ENCODE measurements at regions not wholly inside any gene's neighbourhood (a gene's known extent, or its start where the extent isn't known, plus 50 kb on each side); places are given as distances from the start of the nearest gene placed in this dataset.

DNA sequence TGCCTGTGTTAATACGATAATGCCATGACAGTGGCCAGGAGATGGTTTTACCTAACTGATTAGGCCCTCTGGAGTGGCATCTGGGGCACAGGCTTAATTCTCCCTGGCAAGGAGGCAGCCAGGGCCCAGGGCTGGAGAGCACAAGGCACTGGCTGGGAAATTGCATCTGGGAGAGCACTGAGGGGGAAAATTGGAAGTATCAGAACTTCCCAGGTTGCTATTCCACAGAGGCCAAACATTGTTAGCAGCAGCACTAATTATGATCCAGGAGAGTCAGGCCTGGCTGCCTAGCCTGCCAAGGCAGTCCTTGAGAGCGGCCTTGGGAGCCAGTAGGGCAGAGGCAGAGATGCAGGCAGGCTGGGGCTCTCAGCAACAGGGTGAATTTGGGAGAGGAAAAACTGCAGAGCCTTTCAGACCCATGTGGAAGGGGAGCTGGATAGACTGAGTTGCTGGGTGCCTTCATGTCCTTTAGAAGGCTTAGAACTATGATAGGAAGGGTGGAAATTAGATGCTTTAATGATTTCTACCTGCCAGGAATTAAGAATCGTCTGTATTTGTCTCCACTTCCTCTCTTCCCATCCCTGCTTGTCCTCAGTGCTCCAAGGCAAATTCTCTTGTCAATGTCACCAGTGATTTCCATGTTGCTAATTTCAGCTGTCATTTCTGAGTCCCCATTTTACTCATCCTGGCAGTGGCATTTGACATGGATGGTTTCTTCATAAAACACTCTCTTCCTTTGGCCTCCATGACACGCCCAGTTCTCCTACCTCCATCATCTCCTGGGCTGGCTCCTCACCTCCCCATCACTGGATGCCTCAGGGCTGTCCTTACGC, 56.1 kb upstream of the HSPA9 start:
- DNase-seq, result no peak
- Histone ChIP-seq H3K36me3 (no peaks in the 10 kb centered on the region), H3K27me3 (ENCODE audit: insufficient read depth, low read depth, severe bottlenecking) (no peaks in the 10 kb centered on the region), H3K27ac (no peak overlapping the region), H3K9me3 (ENCODE audit: severe bottlenecking) (no peaks in the 10 kb centered on the region), H3K4me3 (ENCODE audit: low read depth, low read length) (no peak overlapping the region)
- no peak for TF ChIP-seq CTCF (IDR thresholded peaks at IDR 0.05; ENCODE audit: low read depth, low read length)

DNA sequence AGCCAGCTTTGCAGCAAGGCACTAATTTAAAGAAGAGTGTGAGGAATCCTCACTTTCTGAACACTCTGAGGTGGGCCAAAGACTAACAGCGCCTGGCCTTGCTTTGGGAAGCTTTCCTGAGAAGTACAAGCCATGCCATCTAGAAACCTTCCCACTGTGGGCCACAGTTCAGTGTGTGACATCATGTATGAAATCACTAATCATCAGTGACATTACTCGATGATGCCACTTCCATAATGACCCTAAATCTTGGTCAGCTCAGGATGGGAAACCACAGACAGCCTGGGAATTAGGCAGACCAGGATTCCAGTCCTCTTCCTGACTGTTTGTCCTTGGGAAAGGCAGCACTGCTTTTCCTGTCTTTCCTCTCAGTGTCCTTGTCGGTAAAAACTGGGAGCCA, 54.2 kb upstream of the HSPA9 start:
- TF ChIP-seq CTCF (IDR thresholded peaks at IDR 0.05; ENCODE audit: low read depth, low read length), result no peak
- DNase-seq, result no peak
- H3K9me3 ChIP-seq (ENCODE audit: severe bottlenecking), result no peaks in the 10 kb centered on the region

DNA sequence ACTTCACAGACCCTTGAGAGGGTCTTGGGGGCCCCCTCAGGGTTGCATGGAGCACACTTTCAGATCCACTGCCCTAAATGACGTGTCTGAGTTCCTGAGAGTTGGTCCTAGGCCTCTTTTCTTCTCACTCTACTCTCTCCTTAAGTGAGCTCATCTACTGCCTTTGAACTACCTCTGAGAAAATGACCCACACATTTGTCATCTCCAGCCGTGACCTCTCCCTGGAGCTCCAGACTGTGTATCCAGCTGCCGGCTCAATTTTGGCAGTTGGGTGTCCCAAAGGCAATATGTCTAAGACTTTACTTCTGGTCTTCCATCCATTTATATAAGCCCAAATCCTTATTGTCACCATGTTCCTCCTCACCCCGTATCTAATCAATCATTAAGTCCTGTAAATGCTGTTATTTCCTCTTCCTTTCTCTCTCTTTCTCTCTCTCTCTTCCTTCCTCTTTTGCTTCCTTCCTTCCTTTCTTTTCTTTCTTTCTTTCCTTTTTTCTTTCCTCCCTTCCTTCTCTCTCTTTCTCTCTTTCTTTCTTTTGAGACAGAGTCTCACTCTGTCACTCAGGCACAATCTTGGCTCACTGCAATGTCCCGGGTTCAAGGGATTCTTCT, 51.2 kb upstream of the HSPA9 start:
- Histone ChIP-seq H3K27me3 (ENCODE audit: insufficient read depth, low read depth, severe bottlenecking) (no peaks in the 10 kb centered on the region), H3K36me3 (no peaks in the 10 kb centered on the region), H3K4me3 (ENCODE audit: low read depth, low read length) (no peak overlapping the region), H3K27ac (no peak overlapping the region), H3K9me3 (ENCODE audit: severe bottlenecking) (no peaks in the 10 kb centered on the region)
- TF ChIP-seq CTCF (IDR thresholded peaks at IDR 0.05; ENCODE audit: low read depth, low read length), result no peak
- no peak for DNase-seq

More for the DNA sequence above, 54.2 kb upstream of the HSPA9 start:
- H3K27ac ChIP-seq, result no peak overlapping the region
- H3K27me3 ChIP-seq (ENCODE audit: insufficient read depth, low read depth, severe bottlenecking), result no peaks in the 10 kb centered on the region
- no peaks in the 10 kb centered on the region for H3K36me3 ChIP-seq
- no peak overlapping the region for H3K4me3 ChIP-seq (ENCODE audit: low read depth, low read length)

DNA sequence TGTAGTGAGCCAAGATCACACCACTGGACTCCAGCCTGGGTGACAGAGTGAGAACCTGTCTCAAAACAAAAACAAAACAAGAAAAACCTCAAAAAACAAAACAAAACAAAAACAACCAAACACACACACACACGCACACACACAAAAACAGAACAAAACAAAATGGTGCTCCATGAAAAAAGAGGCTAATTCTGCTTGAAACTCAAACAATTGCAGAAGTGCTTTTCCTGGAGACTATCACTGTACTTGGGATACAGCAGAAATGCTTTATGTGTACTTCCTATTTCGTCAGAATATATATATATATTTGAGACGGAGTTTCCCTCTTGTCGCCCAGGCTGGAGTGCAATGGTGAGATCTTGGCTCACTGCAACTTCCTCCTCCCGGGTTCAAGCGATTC, 49.9 kb upstream of the HSPA9 start:
- Histone ChIP-seq H3K27me3 (ENCODE audit: insufficient read depth, low read depth, severe bottlenecking) (no peaks in the 10 kb centered on the region), H3K27ac (no peak overlapping the region), H3K36me3 (no peaks in the 10 kb centered on the region), H3K4me3 (ENCODE audit: low read depth, low read length) (no peak overlapping the region), H3K9me3 (ENCODE audit: severe bottlenecking) (no peaks in the 10 kb centered on the region)
- DNase-seq, result no peak
- no peak for TF ChIP-seq CTCF (IDR thresholded peaks at IDR 0.05; ENCODE audit: low read depth, low read length)
